Endothelial cell of umbilical vein (primary cell): ENCODE measurements at regions not wholly inside any gene's neighbourhood (a gene's known extent, or its start where the extent isn't known, plus 50 kb on each side); places are given as distances from the start of the nearest gene placed in this dataset.

Source experiments
- BruUV-seq: library from RNA; stranded (reverse); fragments of 400-500 nt; replicated peaks from 2 replicates; lab custom pipeline; 2021; lab: Mats Ljungman, UMichigan
- CTCF ChIA-PET: fragments of 300-600, 350-600 bp; sonication (Branson Sonifier 250); formaldehyde crosslinking; loops from one replicate; lab custom pipeline; 2021; ENCODE audit warnings: antibody characterized with exemption, inconsistent platforms; lab: Charles Lee
- POLR2A ChIA-PET: fragments of 300-600, 350-600 bp; sonication (Branson Sonifier 250); formaldehyde crosslinking; loops from one replicate; lab custom pipeline; 2021; ENCODE audit warnings: antibody characterized with exemption, inconsistent platforms; lab: Charles Lee
- DNase-seq: peaks from one replicate; pipeline ENCODE4 v3.0.0-alpha.2; 2011; ENCODE audit warnings: low read depth, low spot score
- FAIRE-seq: peaks from 2 replicates; lab custom pipeline; 2011; peaks lifted over from hg19 to GRCh38; lab: Jason Lieb, UNC
- H2AFZ ChIP-seq: 2 replicates; pipeline ENCODE4 v1.6.0; 2012; ENCODE audit warnings: low read depth, low read length, control low read depth, inconsistent platforms
- H3K27ac ChIP-seq: 2 replicates; pipeline ENCODE4 v1.5.1; 2011; ENCODE audit warnings: low read depth, mild to moderate bottlenecking, control low read depth, low read length, moderate library complexity; ENCODE audit not compliant: insufficient read depth
- H3K27me3 ChIP-seq, 2 experiments: 2 replicates each; pipeline versions ENCODE4 v1.6.0 to v1.6.1; 2011; ENCODE audit warnings: low read length in 2 of 2, mixed read lengths in 1 of 2; ENCODE audit not compliant: control insufficient read depth in 2 of 2, insufficient read depth in 2 of 2
- H3K36me3 ChIP-seq, 2 experiments: 2 replicates in 1 of 2; 3 replicates in 1 of 2; pipeline ENCODE4 v1.5.1; 2011; ENCODE audit warnings: low read length in 2 of 2, mild to moderate bottlenecking in 1 of 2, moderate library complexity in 1 of 2; ENCODE audit not compliant: control insufficient read depth in 2 of 2, insufficient read depth in 2 of 2; ENCODE audit errors: extremely low read depth in 1 of 2
- H3K4me1 ChIP-seq: 3 replicates; pipeline ENCODE4 v1.5.1; 2011; ENCODE audit warnings: mild to moderate bottlenecking, low read length; ENCODE audit not compliant: control insufficient read depth, insufficient read depth; ENCODE audit errors: extremely low read depth
- H3K4me2 ChIP-seq: 2 replicates; pipeline ENCODE4 v1.6.1; 2011; ENCODE audit warnings: low read length, control low read depth, mixed read lengths; ENCODE audit not compliant: insufficient read depth
- H3K4me3 ChIP-seq, 3 experiments: fragments of 200-600 bp in 1 of 3; sonication (generic), shearing (Covaris generic) in 1 of 3; replicated peaks in 1 of 3; 2 replicates each; pipeline ENCODE4 v1.5.1; 2011 to 2016; ENCODE audit warnings: control low read depth in 3 of 3, low read length in 3 of 3, mild to moderate bottlenecking in 2 of 3, inconsistent platforms in 1 of 3, low read depth in 1 of 3, moderate library complexity in 1 of 3; ENCODE audit not compliant: insufficient read depth in 1 of 3
- H3K79me2 ChIP-seq: 2 replicates; pipeline ENCODE4 v1.6.0; 2012; ENCODE audit warnings: low read length, inconsistent platforms; ENCODE audit not compliant: control insufficient read depth, insufficient read depth
- H3K9ac ChIP-seq: replicated peaks from 2 replicates; pipeline ENCODE3; 2011; ENCODE audit warnings: low read length, control low read depth; ENCODE audit not compliant: insufficient read depth; ENCODE audit errors: extremely low read depth
- H3K9me1 ChIP-seq: replicated peaks from 3 replicates; pipeline ENCODE4 v1.6.0; 2011; ENCODE audit warnings: mild to moderate bottlenecking, low read length; ENCODE audit not compliant: control insufficient read depth, insufficient read depth; ENCODE audit errors: extremely low read depth
- H3K9me3 ChIP-seq: replicated peaks from 2 replicates; pipeline ENCODE4 v1.5.1; 2012; ENCODE audit warnings: low read length, inconsistent platforms; ENCODE audit not compliant: control insufficient read depth, insufficient read depth
- H4K20me1 ChIP-seq: replicated peaks from 2 replicates; pipeline ENCODE3; 2011; ENCODE audit warnings: mild to moderate bottlenecking, low read length; ENCODE audit not compliant: control insufficient read depth, insufficient read depth; ENCODE audit errors: extremely low read depth
- EZH2 ChIP-seq: IDR thresholded peaks from 2 replicates; pipeline ENCODE4 v1.6.1; 2012; ENCODE audit warnings: borderline replicate concordance, low read depth, mild to moderate bottlenecking, moderate library complexity, low read length, inconsistent platforms; ENCODE audit not compliant: severe bottlenecking
- FOS ChIP-seq: IDR thresholded peaks from 2 replicates; pipeline ENCODE4 v1.6.1; 2011; ENCODE audit warnings: mild to moderate bottlenecking, low read length, moderate library complexity, borderline replicate concordance; ENCODE audit not compliant: insufficient read depth
- GATA2 ChIP-seq: IDR thresholded peaks from 2 replicates; pipeline ENCODE4 v1.7.0; 2011; ENCODE audit warnings: low read depth, mild to moderate bottlenecking, moderate library complexity, mixed read lengths, low read length; ENCODE audit not compliant: insufficient read length, insufficient read depth
- JUN ChIP-seq: IDR thresholded peaks from 2 replicates; pipeline ENCODE4 v1.6.1; 2011; ENCODE audit warnings: borderline replicate concordance, low read depth; ENCODE audit not compliant: insufficient read length, insufficient read depth
- MYC ChIP-seq: IDR thresholded peaks from one replicate; pipeline ENCODE4 v1.6.1; 2011; ENCODE audit warnings: mild to moderate bottlenecking, low read depth, low read length
- POLR2A ChIP-seq: IDR thresholded peaks from 2 replicates; pipeline ENCODE4 v1.6.1; 2012; ENCODE audit warnings: low read depth, mild to moderate bottlenecking, control low read depth, low read length
- POLR2AphosphoS5 ChIP-seq: IDR thresholded peaks from 2 replicates; pipeline ENCODE4 v1.6.1; 2012; ENCODE audit warnings: low read depth, mild to moderate bottlenecking, control low read depth, low read length, moderate library complexity; ENCODE audit not compliant: insufficient read depth
- dilution Hi-C: fragments of 300-500 bp; cut with MboI; formaldehyde crosslinking; loops from one replicate; pipeline ENCODE4 v1.15.0; 2019; ENCODE audit warnings: low sequenced_read_pairs; ENCODE audit not compliant: extremely low pct_ligation_motif_present
- intact Hi-C: fragments of 100-400 bp; cut with micrococcal nuclease; formaldehyde crosslinking; loops from one replicate; pipeline ENCODE4 v1.10.0; 2022
- TF ChIP-seq, protein P1 (sequence below), 2 donors: IDR thresholded peaks; 1 replicate in 1 of 2; 2 replicates in 1 of 2; pipeline ENCODE4 v1.5.1; 2011; ENCODE audit warnings: low read length in 2 of 2, mild to moderate bottlenecking in 2 of 2, moderate library complexity in 2 of 2, control low read depth in 1 of 2, inconsistent platforms in 1 of 2, low read depth in 1 of 2; ENCODE audit not compliant: insufficient read depth in 1 of 2; ENCODE audit errors: extremely low read depth in 1 of 2
- TF ChIP-seq, protein P2 (sequence below): IDR thresholded peaks from 2 replicates; pipeline ENCODE4 v1.6.1; 2011; ENCODE audit not compliant: insufficient read depth, insufficient read length

- Histone ChIP-seq H4K20me1 (no peaks in the 10 kb centered on the region), H3K27ac (no peak overlapping the region), H3K27me3 (peaks cover 0 to 2% of the 10 kb centered on the region in 2 experiments), H3K36me3 (no peaks in the 10 kb centered on the region), H3K9ac (no peak overlapping the region), H3K4me2 (no peak overlapping the region), H3K79me2 (no peaks in the 10 kb centered on the region), H3K4me3 (no peak overlapping the region), H2AFZ (no peak overlapping the region), H3K9me3 (no peaks in the 10 kb centered on the region), H3K4me1 (no peaks in the 10 kb centered on the region), H3K9me1 (no peaks in the 10 kb centered on the region)
- TF ChIP-seq JUN, result no peak
- TF ChIP-seq POLR2AphosphoS5, result no peak
- TF ChIP-seq POLR2A, result no peak
- no peak for TF ChIP-seq GATA2
- no peak for TF ChIP-seq EZH2
- no peak for TF ChIP-seq FOS
- TF ChIP-seq, protein P1, sequence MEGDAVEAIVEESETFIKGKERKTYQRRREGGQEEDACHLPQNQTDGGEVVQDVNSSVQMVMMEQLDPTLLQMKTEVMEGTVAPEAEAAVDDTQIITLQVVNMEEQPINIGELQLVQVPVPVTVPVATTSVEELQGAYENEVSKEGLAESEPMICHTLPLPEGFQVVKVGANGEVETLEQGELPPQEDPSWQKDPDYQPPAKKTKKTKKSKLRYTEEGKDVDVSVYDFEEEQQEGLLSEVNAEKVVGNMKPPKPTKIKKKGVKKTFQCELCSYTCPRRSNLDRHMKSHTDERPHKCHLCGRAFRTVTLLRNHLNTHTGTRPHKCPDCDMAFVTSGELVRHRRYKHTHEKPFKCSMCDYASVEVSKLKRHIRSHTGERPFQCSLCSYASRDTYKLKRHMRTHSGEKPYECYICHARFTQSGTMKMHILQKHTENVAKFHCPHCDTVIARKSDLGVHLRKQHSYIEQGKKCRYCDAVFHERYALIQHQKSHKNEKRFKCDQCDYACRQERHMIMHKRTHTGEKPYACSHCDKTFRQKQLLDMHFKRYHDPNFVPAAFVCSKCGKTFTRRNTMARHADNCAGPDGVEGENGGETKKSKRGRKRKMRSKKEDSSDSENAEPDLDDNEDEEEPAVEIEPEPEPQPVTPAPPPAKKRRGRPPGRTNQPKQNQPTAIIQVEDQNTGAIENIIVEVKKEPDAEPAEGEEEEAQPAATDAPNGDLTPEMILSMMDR (IDR thresholded peaks at IDR 0.05; ENCODE audit: extremely low read depth in 1 of 2, insufficient read depth in 1 of 2, low read depth in 1 of 2, low read length in 2 of 2), result no peak
- no peak for TF ChIP-seq MYC
- TF ChIP-seq, protein P2, sequence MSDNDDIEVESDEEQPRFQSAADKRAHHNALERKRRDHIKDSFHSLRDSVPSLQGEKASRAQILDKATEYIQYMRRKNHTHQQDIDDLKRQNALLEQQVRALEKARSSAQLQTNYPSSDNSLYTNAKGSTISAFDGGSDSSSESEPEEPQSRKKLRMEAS, result no peak
- ChIA-PET POLR2A (no interaction called here), CTCF (interaction anchor here (0.8 kb wide), 1 partner anchor 57 kb away, joined by 3 read pairs; no protein-coding TSS in a partner anchor)
- dilution Hi-C loops (no loop called here), intact Hi-C loops (no loop called here)
- DNase-seq (no peak), FAIRE-seq (no peak)
- no TSS peak for BruUV-seq
Observed at GRCh38 chr4:55028196-55028595, 97.2 kb downstream of the KDR start.
